Hepatocyte (in vitro differentiated cells): ENCODE measurements at regions not wholly inside any gene's neighbourhood (a gene's known extent, or its start where the extent isn't known, plus 50 kb on each side); places are given as distances from the start of the nearest gene placed in this dataset.

Experiments used
- DNase-seq: peaks from one replicate; pipeline ENCODE4 v3.0.0-alpha.2; 2016; ENCODE audit warnings: low spot score
- H2AFZ ChIP-seq: fragments of 200-600 bp; sonication (generic); 2 replicates; pipeline ENCODE4 v1.6.0; 2016; ENCODE audit warnings: antibody characterized with exemption, mild to moderate bottlenecking
- H3K27ac ChIP-seq: fragments of 200-600 bp; sonication (generic); 2 replicates; pipeline ENCODE4 v1.5.1; 2016; ENCODE audit warnings: mild to moderate bottlenecking
- H3K27me3 ChIP-seq: fragments of 200-600 bp; sonication (generic); 2 replicates; pipeline ENCODE4 v1.6.1; 2016
- H3K36me3 ChIP-seq: fragments of 200-600 bp; sonication (generic); replicated peaks from 2 replicates; pipeline ENCODE4 v1.5.1; 2016; ENCODE audit warnings: low read depth; ENCODE audit not compliant: insufficient read depth
- H3K4me1 ChIP-seq: fragments of 200-600 bp; sonication (generic); 2 replicates; pipeline ENCODE4 v1.5.1; 2016; ENCODE audit warnings: mild to moderate bottlenecking, moderate library complexity; ENCODE audit not compliant: insufficient read depth
- H3K4me2 ChIP-seq: fragments of 200-600 bp; sonication (generic); 2 replicates; pipeline ENCODE4 v1.6.0; 2016
- H3K4me3 ChIP-seq: fragments of 200-600 bp; sonication (generic); 2 replicates; pipeline ENCODE4 v1.5.1; 2016; ENCODE audit warnings: mild to moderate bottlenecking
- H3K79me2 ChIP-seq: fragments of 200-600 bp; sonication (generic); 2 replicates; pipeline ENCODE4 v1.6.0; 2017; ENCODE audit warnings: mild to moderate bottlenecking
- H3K9me2 ChIP-seq: fragments of 200-600 bp; sonication (generic); replicated peaks from 2 replicates; pipeline ENCODE4 v1.6.0; 2017; ENCODE audit warnings: mild to moderate bottlenecking; ENCODE audit not compliant: insufficient read depth
- H3K9me3 ChIP-seq: fragments of 200-600 bp; sonication (generic); 2 replicates; pipeline ENCODE4 v1.5.1; 2016; ENCODE audit warnings: low read depth, mild to moderate bottlenecking
- H4K20me1 ChIP-seq: fragments of 200-600 bp; sonication (generic); 2 replicates; pipeline ENCODE4 v1.6.0; 2016; ENCODE audit warnings: mild to moderate bottlenecking; ENCODE audit not compliant: insufficient read depth, poor library complexity, severe bottlenecking
- EZH2 ChIP-seq: fragments of 200-600 bp; sonication (generic); IDR thresholded peaks from 2 replicates; pipeline ENCODE4 v1.6.1; 2016; ENCODE audit warnings: antibody characterized with exemption, mild to moderate bottlenecking, borderline replicate concordance
- EZH2phosphoT487 ChIP-seq: fragments of 200-600 bp; sonication (generic); IDR thresholded peaks from one replicate; pipeline ENCODE4 v1.6.1; 2018; ENCODE audit warnings: antibody characterized with exemption, mild to moderate bottlenecking, low read depth, moderate library complexity; ENCODE audit not compliant: unreplicated experiment, severe bottlenecking
- WGBS: methylation state at CpG from one replicate; pipeline ENCODE4 v1.1.6; 2016; ENCODE audit warnings: low lambda C conversion rate; ENCODE audit errors: missing lambda C conversion rate; 5-methylcytosine and 5-hydroxymethylcytosine counted together
- TF ChIP-seq, protein P1 (sequence below): fragments of 200-600 bp; sonication (generic); IDR thresholded peaks from 2 replicates; pipeline ENCODE4 v1.5.1; 2016; ENCODE audit warnings: antibody characterized with exemption, mild to moderate bottlenecking; ENCODE audit not compliant: poor library complexity

DNA sequence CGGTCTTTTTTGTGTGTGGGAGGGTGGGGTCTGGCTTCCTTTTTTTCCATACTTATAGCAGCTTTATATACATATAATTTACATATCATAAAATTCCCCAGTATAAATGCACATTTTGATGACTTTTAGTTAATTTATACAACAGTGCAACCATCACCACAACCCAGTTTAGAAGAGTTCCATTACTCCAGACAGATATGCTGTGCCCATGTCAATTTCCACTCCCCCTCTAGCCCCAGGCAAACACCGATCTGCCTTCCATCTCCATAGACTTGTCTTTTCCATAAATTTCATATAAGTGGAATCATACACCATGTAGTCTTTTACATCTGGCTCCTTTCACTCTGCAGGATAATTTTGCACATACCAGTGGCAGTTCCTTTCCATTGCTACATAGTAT is 139.2 kb upstream of the SYT6 start:
- TF ChIP-seq EZH2, result no peak
- TF ChIP-seq, protein P1, sequence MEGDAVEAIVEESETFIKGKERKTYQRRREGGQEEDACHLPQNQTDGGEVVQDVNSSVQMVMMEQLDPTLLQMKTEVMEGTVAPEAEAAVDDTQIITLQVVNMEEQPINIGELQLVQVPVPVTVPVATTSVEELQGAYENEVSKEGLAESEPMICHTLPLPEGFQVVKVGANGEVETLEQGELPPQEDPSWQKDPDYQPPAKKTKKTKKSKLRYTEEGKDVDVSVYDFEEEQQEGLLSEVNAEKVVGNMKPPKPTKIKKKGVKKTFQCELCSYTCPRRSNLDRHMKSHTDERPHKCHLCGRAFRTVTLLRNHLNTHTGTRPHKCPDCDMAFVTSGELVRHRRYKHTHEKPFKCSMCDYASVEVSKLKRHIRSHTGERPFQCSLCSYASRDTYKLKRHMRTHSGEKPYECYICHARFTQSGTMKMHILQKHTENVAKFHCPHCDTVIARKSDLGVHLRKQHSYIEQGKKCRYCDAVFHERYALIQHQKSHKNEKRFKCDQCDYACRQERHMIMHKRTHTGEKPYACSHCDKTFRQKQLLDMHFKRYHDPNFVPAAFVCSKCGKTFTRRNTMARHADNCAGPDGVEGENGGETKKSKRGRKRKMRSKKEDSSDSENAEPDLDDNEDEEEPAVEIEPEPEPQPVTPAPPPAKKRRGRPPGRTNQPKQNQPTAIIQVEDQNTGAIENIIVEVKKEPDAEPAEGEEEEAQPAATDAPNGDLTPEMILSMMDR, result no peak
- TF ChIP-seq EZH2phosphoT487, result no peak
- 91% methylated on average over 2 of the region's 2 CpGs for WGBS
- Histone ChIP-seq H3K27ac (no peak overlapping the region), H3K79me2 (no peaks in the 10 kb centered on the region), H4K20me1 (no peaks in the 10 kb centered on the region), H3K4me3 (no peak overlapping the region), H3K9me3 (no peaks in the 10 kb centered on the region), H3K27me3 (no peaks in the 10 kb centered on the region), H3K9me2 (no peaks in the 10 kb centered on the region), H2AFZ (no peak overlapping the region), H3K4me2 (no peak overlapping the region), H3K36me3 (no peaks in the 10 kb centered on the region), H3K4me1 (no peaks in the 10 kb centered on the region)
- DNase-seq, result no peak

DNA sequence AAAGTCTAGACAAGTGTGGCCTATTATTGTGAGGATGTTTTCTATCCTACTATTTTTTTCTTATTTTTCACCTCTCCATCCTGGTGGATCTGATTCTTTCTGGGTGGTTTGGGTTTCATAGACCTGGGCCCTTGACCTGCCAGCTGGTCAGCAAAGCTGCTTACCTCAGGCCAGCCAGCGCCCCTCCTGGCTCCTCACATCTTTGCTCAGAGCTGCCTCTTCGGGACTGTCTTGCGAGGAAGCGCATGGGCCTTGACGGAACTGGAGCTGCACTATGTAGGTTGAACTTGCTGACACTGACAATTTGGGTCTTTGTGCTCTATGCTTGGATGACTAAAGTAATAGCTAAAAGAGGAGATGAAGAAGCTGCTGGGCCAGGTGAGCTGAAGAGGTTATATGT is 138.5 kb upstream of the SYT6 start:
- Histone ChIP-seq H3K79me2 (no peaks in the 10 kb centered on the region), H2AFZ (no peak overlapping the region), H3K27me3 (no peaks in the 10 kb centered on the region), H3K27ac (no peak overlapping the region), H3K36me3 (no peaks in the 10 kb centered on the region), H3K4me3 (no peak overlapping the region), H3K4me2 (no peak overlapping the region), H3K4me1 (no peaks in the 10 kb centered on the region), H3K9me3 (no peaks in the 10 kb centered on the region), H3K9me2 (no peaks in the 10 kb centered on the region), H4K20me1 (no peaks in the 10 kb centered on the region)
- no peak for DNase-seq
- WGBS, result 86% methylated on average over 5 of the region's 5 CpGs
- TF ChIP-seq, protein P1, result no peak
- TF ChIP-seq EZH2phosphoT487 (no peak), EZH2 (no peak)

DNA sequence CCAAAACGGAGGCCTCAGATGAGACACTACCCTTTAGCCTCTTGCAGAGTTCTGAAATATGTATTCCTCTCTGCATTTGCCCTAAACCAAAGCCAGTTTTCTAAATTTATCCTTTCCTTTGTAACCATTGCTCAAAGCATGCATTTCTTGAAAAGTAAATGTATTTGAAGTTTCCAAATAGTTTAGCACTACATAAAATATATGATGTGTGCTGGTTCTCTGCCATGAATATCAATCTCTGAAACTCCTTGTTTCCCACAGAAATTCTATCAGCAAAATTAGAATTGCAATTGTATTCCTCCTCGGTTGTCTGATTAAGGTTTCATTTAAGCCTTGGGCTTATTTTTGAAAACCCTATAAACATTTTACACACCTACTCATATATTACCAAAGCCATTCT is 137.1 kb upstream of the SYT6 start:
- H3K9me3 ChIP-seq, result no peaks in the 10 kb centered on the region
- no peaks in the 10 kb centered on the region for H3K9me2 ChIP-seq
- no peaks in the 10 kb centered on the region for H3K27me3 ChIP-seq
- H3K36me3 ChIP-seq, result no peaks in the 10 kb centered on the region
- H3K27ac ChIP-seq, result no peak overlapping the region
- H3K4me2 ChIP-seq, result no peak overlapping the region
- no peak overlapping the region for H3K4me3 ChIP-seq
- H3K79me2 ChIP-seq, result no peaks in the 10 kb centered on the region
- H4K20me1 ChIP-seq, result no peaks in the 10 kb centered on the region
- H3K4me1 ChIP-seq, result no peaks in the 10 kb centered on the region
- H2AFZ ChIP-seq, result no peak overlapping the region
- TF ChIP-seq EZH2phosphoT487 (no peak), EZH2 (no peak)
- TF ChIP-seq, protein P1, result no peak
- WGBS, result 75% methylated on average over 2 of the region's 2 CpGs
- DNase-seq, result no peak

DNA sequence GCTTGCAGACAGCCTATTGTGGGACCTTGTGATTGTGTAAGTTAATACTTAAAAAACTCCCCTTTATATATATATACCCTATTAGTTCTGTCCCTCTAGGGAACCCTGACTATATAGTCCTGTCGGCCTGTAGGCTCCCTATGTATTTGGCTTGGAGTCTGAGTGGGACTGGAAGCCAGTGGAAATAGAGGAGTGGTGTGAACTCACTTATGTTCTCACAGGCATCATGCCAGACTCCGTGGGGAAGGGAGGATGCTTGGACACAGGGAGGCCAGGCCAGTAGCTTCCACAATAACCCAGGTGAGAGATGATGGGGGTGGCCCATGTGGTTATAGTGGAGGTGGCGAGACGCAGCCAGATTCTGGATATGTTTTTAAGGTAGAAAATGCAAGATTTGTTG is 136.7 kb upstream of the SYT6 start:
- WGBS, result 89% methylated on average over 4 of the region's 4 CpGs
- no peak overlapping the region for H3K27ac ChIP-seq
- no peaks in the 10 kb centered on the region for H4K20me1 ChIP-seq
- no peaks in the 10 kb centered on the region for H3K9me3 ChIP-seq
- no peaks in the 10 kb centered on the region for H3K4me1 ChIP-seq
- H3K36me3 ChIP-seq, result no peaks in the 10 kb centered on the region
- no peak overlapping the region for H3K4me3 ChIP-seq
- TF ChIP-seq EZH2 (no peak), EZH2phosphoT487 (no peak)
- TF ChIP-seq, protein P1, result no peak
- no peak overlapping the region for H2AFZ ChIP-seq
- DNase-seq, result no peak
- H3K27me3 ChIP-seq, result no peaks in the 10 kb centered on the region
- no peaks in the 10 kb centered on the region for H3K9me2 ChIP-seq
- no peaks in the 10 kb centered on the region for H3K79me2 ChIP-seq
- H3K4me2 ChIP-seq, result no peak overlapping the region
